ENCODE measurements at regions not wholly inside any gene's neighbourhood (a gene's known extent, or its start where the extent isn't known, plus 50 kb on each side); places are given as distances from the start of the nearest gene placed in this dataset.

GRCh38 chr6:113055998-113056397, 708.9 kb downstream of the RFPL4B start:
- TF ChIP-seq POLR2A (IDR thresholded peaks at IDR 0.05) = no peak
- TF ChIP-seq, protein P1, sequence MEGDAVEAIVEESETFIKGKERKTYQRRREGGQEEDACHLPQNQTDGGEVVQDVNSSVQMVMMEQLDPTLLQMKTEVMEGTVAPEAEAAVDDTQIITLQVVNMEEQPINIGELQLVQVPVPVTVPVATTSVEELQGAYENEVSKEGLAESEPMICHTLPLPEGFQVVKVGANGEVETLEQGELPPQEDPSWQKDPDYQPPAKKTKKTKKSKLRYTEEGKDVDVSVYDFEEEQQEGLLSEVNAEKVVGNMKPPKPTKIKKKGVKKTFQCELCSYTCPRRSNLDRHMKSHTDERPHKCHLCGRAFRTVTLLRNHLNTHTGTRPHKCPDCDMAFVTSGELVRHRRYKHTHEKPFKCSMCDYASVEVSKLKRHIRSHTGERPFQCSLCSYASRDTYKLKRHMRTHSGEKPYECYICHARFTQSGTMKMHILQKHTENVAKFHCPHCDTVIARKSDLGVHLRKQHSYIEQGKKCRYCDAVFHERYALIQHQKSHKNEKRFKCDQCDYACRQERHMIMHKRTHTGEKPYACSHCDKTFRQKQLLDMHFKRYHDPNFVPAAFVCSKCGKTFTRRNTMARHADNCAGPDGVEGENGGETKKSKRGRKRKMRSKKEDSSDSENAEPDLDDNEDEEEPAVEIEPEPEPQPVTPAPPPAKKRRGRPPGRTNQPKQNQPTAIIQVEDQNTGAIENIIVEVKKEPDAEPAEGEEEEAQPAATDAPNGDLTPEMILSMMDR (IDR thresholded peaks at IDR 0.05) = no peak
- Histone ChIP-seq H3K27ac (no peak overlapping the region), H3K9me3 (no peaks in the 10 kb centered on the region), H3K27me3 (no peaks in the 10 kb centered on the region), H3K4me1 (no peaks in the 10 kb centered on the region), H3K36me3 (no peaks in the 10 kb centered on the region), H3K4me3 (no peak overlapping the region)
- DNase-seq = no peak
- 0 to 19% methylated on average over 1 of the region's 1 CpG for WGBS, 2 donors
- intact Hi-C loops (cut with DNase I) = no loop called here

GRCh38 chr6:113057567-113058053, 710.5 kb downstream of the RFPL4B start:
- 48% methylated on average over 1 of the region's 1 CpG for whole genome bisulfite sequencing, 2 donors
- Histone ChIP-seq H3K9me3 (no peaks in the 10 kb centered on the region), H3K27ac (no peak overlapping the region), H3K4me1 (no peaks in the 10 kb centered on the region), H3K4me3 (no peak overlapping the region), H3K27me3 (no peaks in the 10 kb centered on the region), H3K36me3 (no peaks in the 10 kb centered on the region)
- TF ChIP-seq, protein P1 (IDR thresholded peaks at IDR 0.05) = no peak
- no peak for TF ChIP-seq POLR2A (IDR thresholded peaks at IDR 0.05)
- no peak for DNase-seq
- intact Hi-C loops (cut with DNase I) = no loop called here

DNA sequence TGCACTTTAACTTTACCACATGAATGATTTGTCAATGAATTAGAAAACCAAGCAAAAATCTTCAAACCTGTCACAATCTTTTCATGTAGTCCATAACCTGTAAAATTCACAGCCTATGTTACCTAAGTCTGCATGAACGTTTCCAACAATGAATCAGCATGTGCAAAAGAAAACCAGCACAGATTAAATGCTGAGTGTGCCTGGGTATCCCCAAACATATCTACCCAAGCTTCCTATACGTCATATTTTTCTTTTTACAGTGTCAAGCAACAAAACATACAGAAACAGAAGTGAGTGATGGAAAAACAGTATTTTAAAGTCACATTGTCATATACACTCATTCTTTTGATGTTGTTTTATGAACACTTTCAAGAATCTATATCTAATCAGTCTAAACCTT, 713.5 kb downstream of the RFPL4B start:
- no peak overlapping the region for H3K27ac ChIP-seq
- H3K9me3 ChIP-seq = no peaks in the 10 kb centered on the region
- H3K36me3 ChIP-seq = no peaks in the 10 kb centered on the region
- DNase-seq = no peak
- intact Hi-C loops (cut with DNase I) = no loop called here
- H3K4me3 ChIP-seq = no peak overlapping the region
- H3K27me3 ChIP-seq = no peaks in the 10 kb centered on the region
- 50 to 69% methylated on average over 2 of the region's 2 CpGs for WGBS, 2 donors
- TF ChIP-seq, protein P1 (IDR thresholded peaks at IDR 0.05) = no peak
- TF ChIP-seq POLR2A (IDR thresholded peaks at IDR 0.05) = no peak
- H3K4me1 ChIP-seq = no peaks in the 10 kb centered on the region

DNA sequence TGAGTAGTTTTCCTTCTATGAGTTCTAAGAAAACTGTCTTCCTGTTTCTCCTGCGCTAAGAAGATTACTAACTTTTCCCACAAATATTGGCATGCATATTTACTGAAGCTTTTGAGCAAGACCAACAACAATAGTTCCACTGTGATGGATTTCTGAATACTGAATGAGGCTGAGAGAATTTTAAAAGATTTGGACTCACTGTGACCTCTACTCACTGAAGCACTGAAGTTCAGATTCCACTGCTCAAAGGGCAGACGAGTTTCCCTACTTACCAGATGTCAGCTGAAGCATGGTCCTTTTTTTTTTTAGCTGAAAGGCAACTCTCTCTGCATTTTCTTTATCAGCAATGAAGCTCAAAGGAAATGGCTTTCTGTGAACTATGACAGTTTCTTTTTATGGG, 718.5 kb downstream of the RFPL4B start:
- 50 to 55% methylated on average over 2 of the region's 2 CpGs for WGBS, 2 donors
- Histone ChIP-seq H3K4me1 (no peaks in the 10 kb centered on the region), H3K36me3 (no peaks in the 10 kb centered on the region), H3K27me3 (no peaks in the 10 kb centered on the region), H3K4me3 (no peak overlapping the region), H3K27ac (no peak overlapping the region), H3K9me3 (no peaks in the 10 kb centered on the region)
- TF ChIP-seq, protein P1 (IDR thresholded peaks at IDR 0.05) = no peak
- TF ChIP-seq POLR2A (IDR thresholded peaks at IDR 0.05) = no peak
- intact Hi-C loops (cut with DNase I) = no loop called here
- no peak for DNase-seq

DNA sequence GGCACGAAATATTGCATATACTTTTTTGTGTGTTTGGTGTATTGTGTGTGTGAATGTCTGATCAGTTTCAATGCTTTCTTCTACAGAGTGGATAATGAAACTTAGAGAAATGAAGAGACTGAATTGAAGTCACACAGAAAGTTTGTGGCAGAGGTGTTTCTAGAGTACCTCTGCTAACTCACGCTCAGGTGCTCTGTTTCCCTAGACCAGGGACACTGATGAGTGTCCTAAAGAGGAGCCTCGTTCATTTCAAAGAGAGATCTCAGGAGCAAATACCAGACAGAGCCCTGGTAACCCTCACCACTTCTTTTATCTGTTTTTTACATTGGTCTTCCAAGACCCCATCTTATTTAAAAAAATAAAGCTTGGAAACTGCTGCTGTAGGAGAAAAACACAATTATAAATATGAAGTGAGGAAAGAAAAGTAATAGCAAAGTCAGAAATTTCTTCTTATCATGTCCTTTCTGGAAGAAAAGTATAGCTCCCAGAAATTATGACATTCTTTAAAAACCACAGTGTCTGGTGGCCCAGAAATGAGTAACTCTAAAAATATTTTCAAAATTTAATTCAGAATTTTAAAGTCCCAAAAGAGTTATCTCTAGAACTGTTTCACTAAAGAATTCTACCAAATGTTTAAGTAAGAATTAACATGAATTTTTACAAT, 720.6 kb downstream of the RFPL4B start:
- intact Hi-C loops (cut with DNase I) = no loop called here
- no peak overlapping the region for H3K27ac ChIP-seq
- no peak for DNase-seq
- no peaks in the 10 kb centered on the region for H3K36me3 ChIP-seq
- H3K4me3 ChIP-seq = no peak overlapping the region
- WGBS, 2 donors = 78 to 81% methylated on average over 3 of the region's 3 CpGs
- H3K9me3 ChIP-seq = no peaks in the 10 kb centered on the region
- no peaks in the 10 kb centered on the region for H3K27me3 ChIP-seq
- TF ChIP-seq, protein P1 (IDR thresholded peaks at IDR 0.05) = no peak
- no peak for TF ChIP-seq POLR2A (IDR thresholded peaks at IDR 0.05)
- H3K4me1 ChIP-seq = no peaks in the 10 kb centered on the region

Measured in esophagus squamous epithelium (tissue), 5 donors.